NB4 (cell line): ENCODE measurements at regions not wholly inside any gene's neighbourhood (a gene's known extent, or its start where the extent isn't known, plus 50 kb on each side); places are given as distances from the start of the nearest gene placed in this dataset.

Experiments used
- DNase-seq: peaks from one replicate; pipeline ENCODE4 v3.0.0; 2010; ENCODE audit warnings: low read depth
- H3K4me3 ChIP-seq: one replicate; pipeline ENCODE4 v1.5.1; 2011; ENCODE audit warnings: mild to moderate bottlenecking, low read depth, low read length, moderate library complexity
- CTCF ChIP-seq: IDR thresholded peaks from one replicate; pipeline ENCODE4 v1.5.1; 2012; ENCODE audit warnings: low read depth, low read length
- MAX ChIP-seq: IDR thresholded peaks from 2 replicates; pipeline ENCODE4 v1.6.1; 2011; ENCODE audit warnings: low read depth, low read length
- MYC ChIP-seq: IDR thresholded peaks from 2 replicates; pipeline ENCODE4 v1.6.1; 2011; ENCODE audit warnings: low read depth, low read length
- POLR2A ChIP-seq: IDR thresholded peaks from 2 replicates; pipeline ENCODE4 v1.6.1; 2011; ENCODE audit warnings: mild to moderate bottlenecking; ENCODE audit not compliant: insufficient read length; ENCODE audit errors: extremely low read depth

- no peak overlapping the region for H3K4me3 ChIP-seq
- DNase-seq: no peak
- TF ChIP-seq POLR2A: no peak
- TF ChIP-seq MYC: no peak
- no peak for TF ChIP-seq MAX
- TF ChIP-seq CTCF: no peak
These were observed 179.1 kb downstream of the DUSP10 start for GRCh38 chr1:221562542-221563475.

GRCh38 chr1:221563476-221563921 lies 178.4 kb downstream of the DUSP10 start:
- H3K4me3 ChIP-seq: no peak overlapping the region
- no peak for DNase-seq
- no peak for TF ChIP-seq POLR2A

- no peak overlapping the region for H3K4me3 ChIP-seq
- no peak for DNase-seq
- TF ChIP-seq MYC (no peak), POLR2A (no peak), CTCF (no peak), MAX (no peak)
These were observed 177.0 kb downstream of the DUSP10 start for GRCh38 chr1:221564891-221565290.

GRCh38 chr1:221565711-221566110 lies 176.2 kb downstream of the DUSP10 start:
- no peak overlapping the region for H3K4me3 ChIP-seq
- TF ChIP-seq POLR2A: no peak
- DNase-seq: no peak

GRCh38 chr1:221567859-221568507 lies 173.9 kb downstream of the DUSP10 start:
- DNase-seq: no peak

GRCh38 chr1:221573756-221574155 lies 168.1 kb downstream of the DUSP10 start:
- H3K4me3 ChIP-seq: no peak overlapping the region
- DNase-seq: no peak
- TF ChIP-seq MYC (no peak), POLR2A (no peak), CTCF (no peak), MAX (no peak)

More at GRCh38 chr1:221567859-221568507, 173.9 kb downstream of the DUSP10 start:
- TF ChIP-seq MAX (no peak), CTCF (no peak), POLR2A (no peak), MYC (no peak)
- H3K4me3 ChIP-seq: no peak overlapping the region
